Stimulated activated CD4-positive, alpha-beta T cell treated with anti-CD3 and anti-CD28 coated beads, Interleukin-2, amount 100 ng/mL, for 24 hours (primary cell): ENCODE measurements at regions not wholly inside any gene's neighbourhood (a gene's known extent, or its start where the extent isn't known, plus 50 kb on each side); places are given as distances from the start of the nearest gene placed in this dataset.
A peak's percentile ranks its signal among the peaks of the same experiment; 100 is the strongest.
"Not testable (repeated sequence)": the region's sequence is repeated elsewhere in the genome, so short reads cannot be mapped to it uniquely, and the experiment has no call there.

Source experiments
- DNase-seq, 2 donors: peaks; one replicate each; pipeline ENCODE4 v3.0.0-alpha.2; 2020

DNA sequence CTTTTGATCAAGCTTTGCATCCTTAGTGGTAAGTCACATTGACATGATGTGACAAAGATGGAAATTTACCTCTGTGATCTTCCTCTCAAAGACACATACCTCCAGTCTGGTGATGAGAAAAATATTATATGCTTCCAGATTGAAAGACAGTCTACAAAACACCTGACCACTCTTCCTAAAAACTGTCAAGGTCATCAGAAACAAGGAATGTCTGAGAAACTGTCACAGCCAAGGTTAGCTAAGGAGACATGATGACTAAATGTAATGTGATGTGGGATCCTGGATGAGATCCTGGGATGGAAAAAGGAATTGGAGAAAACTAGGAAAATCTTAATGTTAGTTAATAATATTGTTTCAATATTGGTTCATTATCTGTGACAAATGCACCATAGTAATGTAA lies 226.6 kb upstream of the ST6GAL2 start:
- DNase-seq = no peak

DNA sequence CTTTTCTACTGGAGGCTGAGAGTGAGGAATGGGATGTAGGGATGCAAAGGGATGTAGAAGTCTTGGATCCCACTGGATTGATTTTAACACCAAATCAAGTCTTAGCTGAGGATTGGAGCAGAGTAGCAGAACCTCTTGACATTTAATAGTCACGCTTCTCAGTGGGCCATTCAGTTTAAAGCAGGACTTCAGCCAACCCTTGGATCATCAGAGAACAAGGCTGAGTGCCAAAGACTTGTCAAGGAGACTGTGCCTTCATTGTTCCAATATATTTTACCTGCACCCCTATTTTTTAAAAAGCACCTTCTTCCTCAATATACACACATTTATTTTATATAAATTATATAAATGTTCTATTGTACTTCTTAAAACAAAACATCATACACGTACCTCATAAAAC lies 242.4 kb upstream of the ST6GAL2 start:
- DNase-seq = no peak

DNA sequence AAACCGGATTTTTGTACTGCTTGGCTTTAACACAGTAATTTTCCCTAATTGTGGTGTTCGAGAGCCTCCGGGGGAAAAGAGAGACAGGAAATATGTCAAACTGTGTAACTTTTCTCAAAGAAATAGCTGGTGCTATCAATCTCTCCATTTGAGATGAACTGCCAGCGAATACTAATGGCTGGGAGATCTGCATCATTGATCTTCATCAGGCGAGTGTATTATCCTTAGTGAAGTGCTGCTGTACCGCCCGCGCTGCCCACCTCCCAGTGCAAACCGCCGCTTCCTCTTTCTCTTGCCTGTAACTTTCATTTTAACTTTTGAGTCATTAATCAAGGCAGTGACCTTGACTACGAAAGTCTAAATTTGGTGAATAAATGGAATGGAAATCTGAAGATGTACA lies 246.1 kb upstream of the ST6GAL2 start:
- peak in 1 of 2 donors; percentile 1 for DNase-seq

DNA sequence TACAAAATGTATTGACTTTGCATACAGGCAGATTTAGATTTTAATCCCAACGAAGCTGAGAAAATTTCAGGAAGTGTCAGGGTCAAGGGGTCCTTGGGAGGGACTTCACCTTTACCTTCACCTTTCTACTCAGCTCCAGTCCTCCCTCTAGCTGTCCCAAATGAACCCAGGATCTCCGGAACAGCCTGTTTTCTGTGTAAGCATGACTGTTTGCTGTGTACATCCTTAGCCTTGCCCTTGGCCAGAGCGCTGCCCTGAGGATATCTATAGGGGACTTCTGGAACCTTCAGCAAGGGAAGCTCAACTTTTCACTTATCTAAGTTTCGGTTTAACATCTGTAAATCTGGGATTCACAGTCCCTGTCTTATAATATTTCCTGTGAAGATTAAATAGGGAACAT lies 246.8 kb upstream of the ST6GAL2 start:
- DNase-seq = no peak

DNA sequence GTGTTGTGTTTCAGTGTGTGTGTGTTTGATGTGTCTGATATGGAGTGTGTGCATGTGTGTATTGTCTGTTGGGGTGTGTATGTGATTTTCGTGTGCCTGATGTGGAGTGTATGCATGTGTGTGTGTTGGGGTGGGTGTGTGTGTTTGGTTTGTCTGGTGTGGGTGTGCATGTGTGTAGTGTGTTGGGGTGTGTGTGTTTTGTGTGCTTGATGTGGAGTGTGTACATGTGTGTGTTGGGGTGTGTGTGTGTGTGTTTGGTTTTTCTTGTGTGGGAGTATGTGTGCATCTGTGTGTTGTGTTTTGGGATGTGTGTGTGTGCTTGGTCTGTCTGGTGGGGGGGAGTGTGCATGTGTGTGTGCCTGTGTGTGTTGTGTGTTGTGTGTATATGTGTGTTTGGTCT lies 247.4 kb upstream of the ST6GAL2 start:
- no peak for DNase-seq

DNA sequence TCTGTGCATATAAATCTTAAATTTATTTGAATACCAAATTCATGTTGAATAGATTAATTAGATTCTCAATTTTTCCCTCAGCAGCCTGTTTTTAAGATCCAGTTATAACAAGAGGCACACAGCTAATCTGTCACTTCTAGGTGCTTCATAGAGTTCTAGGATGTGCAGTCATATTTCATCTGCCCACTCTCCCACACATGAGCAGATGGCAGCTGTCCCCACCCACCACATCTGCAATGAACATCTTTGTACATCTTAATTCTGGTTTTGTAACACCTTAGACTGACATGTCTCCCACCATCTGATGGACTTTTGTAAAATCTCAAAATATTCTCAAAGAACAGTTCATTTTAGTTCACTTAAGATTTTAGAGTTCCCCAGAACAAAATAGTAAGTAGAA lies 250.8 kb upstream of the ST6GAL2 start:
- DNase-seq = no peak

DNA sequence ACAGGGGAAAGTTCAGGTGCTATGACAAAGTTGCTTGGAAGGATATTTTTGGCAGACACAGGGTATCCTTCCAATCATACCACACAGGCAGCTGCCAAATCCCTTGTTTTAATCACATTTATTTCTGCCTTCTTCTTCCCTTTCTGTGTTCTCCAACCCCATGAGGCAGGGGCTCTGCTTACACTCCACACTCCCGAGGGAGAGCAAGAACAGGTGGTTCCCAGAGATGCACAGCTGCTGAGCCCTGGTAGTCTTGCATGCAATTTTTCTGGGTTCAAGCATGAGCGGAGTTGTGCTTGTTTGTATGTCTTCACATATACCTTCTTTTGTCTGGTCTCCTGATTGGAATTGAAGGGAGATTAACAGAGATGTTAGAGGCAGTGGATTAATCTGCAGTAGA lies 251.7 kb upstream of the ST6GAL2 start:
- DNase-seq = no peak

DNA sequence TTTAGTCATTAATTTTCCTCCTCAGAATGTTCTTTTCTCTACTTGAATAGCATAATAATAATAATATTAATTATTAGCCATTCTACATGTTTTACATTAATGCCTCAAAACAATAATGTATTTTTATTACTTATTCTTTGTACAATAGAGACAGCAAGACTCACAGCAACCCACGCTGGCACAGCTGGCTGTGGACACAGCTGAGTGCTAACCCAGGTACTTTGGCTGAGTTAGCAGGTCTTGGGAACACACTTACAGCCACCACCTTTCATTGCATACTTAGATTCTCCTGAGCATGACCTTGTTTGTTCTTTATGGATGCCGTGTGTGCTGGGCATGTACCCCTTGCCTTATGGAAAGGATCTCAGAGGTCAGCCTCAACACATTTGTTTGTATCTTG lies 260.2 kb upstream of the ST6GAL2 start:
- DNase-seq = no peak

DNA sequence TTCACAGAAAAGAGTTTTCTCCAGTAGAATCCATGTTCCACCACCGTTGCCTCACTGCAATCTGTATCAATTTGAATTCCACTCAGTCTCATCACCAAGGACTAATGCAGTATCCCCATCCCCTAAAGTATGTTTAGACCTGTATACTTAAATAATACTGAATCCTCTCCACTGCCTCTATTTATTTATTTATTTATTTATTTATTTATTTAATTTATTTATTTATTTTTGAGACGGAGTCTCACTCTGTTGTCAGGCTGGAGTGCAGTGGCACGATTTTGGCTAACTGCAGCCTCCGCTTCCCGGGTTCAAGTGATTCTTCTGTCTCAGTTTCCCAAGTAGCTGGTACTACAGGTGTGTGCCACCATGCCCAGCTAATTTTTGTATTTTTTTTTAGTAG lies 260.7 kb upstream of the ST6GAL2 start:
- not testable (repeated sequence) for DNase-seq

DNA sequence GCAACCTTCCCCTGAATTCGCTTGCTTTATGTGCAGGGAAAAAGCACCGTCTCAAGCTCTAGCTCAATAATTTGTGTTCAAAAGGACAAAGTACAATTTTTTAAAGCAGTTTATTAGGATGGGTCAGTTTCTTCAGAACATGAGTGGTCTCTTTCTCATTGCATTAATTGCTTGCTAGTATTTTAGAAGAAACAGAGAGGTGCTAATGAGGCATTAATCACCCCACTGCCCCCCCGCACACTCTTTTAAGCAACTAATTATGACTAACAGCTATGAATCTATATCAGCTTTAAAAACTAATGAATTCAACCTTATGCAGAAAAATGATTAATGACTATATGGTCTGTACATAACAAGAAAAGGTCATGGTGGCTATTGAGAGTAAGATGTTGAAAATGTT lies 262.1 kb upstream of the ST6GAL2 start:
- no peak for DNase-seq

DNA sequence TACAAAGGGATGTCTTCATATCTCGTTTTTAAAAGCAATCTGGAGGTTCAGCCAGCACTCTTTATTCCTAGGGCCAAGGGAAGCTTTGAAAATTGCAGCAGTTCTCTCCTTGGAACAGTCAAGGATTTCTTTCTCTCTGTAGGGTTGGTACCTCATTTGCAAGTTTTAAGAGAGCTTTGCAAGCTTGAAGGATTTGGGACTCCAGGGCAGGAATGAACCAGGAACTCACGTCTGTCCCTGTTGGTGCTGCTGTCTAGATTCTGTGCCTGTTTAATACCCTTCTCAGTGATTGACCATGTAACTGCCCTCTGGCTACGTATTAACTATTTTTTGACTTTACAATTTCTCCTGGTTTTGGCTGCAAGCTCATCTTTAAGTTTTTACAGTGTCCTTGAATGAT lies 262.5 kb upstream of the ST6GAL2 start:
- DNase-seq = no peak

DNA sequence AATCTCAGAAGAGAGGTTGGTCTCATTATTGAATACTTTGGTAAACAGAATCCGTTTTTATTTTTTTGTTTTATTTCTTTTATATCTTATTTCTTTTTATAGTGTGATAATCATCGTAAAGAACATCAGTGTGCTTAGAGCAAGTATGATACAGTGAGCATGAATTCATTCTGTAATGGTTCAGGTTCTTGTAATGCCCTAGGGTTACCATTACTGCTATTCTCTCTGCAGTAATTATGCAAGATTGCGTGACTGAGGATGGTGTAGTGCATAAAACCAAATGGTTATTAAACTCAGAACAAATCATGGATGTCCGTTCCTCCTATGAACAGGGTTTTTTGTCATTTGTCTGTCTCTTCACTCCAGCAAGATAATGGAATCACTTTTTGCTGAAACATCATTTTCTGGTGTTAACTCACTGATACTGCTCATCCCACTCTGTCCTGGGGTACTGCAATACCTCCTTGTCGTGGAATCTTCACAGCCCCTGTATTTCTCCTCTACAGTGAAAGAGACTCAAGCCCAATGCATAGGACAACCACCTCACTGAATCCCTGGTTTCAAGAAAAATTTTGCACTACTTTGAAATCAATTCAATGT lies 274.8 kb upstream of the ST6GAL2 start:
- DNase-seq = no peak

DNA sequence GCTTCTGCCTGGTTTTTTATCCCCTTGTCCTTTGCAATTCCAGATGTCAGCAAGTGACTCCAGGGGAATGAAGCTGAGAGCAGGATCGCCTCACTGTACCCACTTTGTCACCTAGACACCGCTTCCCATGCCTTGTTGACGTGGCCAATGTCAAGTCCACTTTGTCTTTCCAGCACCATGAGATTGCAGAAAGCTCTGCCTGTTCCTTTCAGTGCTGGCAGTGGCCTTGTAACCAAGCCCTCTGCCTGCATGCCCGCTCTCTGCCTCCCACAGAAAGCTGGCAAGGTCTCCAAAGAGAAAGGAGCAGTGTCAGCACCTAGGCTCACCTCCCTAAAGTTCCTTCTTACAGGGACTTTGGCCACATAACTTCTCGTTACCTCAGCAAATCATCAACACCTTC lies 282.2 kb upstream of the ST6GAL2 start:
- no peak for DNase-seq

DNA sequence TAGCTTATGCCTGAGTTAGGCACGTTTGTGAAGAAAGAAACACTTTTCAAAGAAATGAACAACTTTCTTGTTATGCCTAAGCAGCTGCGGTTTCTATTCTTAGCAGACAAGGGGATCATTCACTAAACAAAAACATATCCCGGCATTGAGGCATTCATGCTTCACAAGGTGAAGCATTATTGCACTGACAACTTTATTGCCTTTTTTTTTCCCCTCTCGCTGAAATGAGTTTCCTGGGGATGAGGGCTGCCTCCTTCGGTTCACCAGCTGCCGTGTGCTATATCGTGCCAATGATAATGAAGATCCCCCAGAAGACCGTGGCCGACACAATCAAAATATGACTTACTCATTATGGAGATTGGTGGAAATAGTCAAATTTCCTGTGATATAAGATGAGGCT lies 288.2 kb upstream of the ST6GAL2 start:
- no peak for DNase-seq

DNA sequence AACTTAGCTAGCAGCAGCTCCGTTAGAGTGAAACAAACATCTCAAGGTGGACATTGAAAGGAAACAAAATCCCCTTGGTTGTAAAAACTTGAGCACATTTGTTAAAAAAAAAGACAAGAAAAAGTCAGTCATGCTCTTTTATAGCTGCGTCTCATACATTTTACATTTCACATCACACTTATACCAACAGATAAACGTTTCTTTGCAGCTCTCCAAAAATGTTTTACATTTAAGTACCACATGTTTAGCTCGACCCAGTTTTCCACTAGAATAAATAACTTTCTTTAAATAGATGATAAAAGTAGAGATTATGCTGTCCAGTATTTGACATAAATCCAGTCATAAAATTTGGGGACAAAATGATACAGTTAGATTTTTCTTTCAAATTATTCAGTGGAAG lies 297.0 kb upstream of the ST6GAL2 start:
- no peak for DNase-seq

DNA sequence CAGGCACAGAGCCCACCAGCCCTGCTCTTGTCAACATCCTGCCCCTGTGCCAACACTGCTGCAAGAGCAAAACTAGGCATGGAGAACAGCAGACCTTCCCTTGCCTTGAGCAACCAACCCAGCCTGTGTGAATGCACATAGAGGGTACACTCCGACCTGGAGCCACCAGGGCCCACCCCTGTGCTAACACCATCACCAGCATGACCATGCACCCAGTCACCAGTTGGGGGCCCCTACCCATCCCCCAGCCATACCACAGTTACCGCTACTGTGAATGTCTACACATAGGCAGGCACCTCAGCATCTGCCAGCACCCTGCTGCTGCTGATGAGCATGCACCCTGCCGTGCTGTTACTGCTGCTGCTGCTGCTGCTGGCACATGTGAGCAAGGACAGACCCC lies 301.9 kb upstream of the ST6GAL2 start:
- DNase-seq = no peak

DNA sequence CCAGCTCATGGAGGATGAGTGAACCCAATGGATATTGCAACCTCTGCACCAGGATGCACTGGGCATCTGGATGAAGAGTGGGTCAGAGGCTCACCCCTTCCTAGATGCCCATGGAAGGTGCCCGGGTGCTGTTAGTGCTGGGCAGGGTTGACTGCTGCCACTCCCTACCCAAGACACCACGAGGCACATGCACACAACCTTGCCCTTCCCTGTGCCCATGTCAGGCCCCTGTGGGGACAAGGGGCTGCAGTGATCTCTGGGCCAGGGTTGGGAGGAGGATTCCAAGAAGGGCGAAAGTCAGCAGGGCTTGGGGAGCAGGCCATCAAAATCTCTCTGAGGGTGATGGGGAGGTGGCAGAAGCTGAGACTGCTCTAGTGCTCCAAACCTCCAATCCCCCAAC lies 309.7 kb upstream of the ST6GAL2 start:
- no peak for DNase-seq

DNA sequence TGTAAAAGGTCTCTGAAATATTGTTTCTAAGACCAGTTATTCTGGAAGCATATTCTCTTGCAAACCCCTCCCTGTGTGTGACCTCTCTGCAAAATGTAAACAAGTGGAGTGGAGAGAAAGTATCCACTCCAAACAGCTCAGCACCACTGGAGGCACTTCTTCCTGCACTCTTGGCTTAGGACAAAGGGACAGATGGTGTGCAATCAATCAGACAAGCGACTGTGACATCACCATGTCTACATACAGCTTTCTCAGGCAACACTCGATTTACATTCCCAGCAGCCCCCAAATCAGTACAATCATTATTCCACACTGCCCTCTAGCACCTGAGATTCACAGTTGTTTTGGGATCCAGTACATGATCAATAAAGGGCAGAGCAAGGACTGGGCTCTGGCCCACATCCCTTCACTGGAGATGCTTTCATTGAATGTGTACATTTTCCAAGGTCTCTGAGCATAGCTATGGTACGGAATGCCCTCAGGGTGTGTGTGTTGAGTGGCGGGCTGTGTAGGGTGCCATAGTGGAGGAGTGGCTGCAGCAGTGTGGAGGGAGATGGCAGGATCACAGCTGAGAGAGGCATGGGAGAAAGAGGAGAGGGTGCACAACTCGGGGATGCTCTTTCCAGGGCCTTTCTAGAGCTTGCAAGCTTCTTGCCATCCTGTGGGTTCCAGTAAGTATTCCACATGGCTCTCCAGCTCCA lies 311.8 kb upstream of the ST6GAL2 start:
- DNase-seq = no peak

DNA sequence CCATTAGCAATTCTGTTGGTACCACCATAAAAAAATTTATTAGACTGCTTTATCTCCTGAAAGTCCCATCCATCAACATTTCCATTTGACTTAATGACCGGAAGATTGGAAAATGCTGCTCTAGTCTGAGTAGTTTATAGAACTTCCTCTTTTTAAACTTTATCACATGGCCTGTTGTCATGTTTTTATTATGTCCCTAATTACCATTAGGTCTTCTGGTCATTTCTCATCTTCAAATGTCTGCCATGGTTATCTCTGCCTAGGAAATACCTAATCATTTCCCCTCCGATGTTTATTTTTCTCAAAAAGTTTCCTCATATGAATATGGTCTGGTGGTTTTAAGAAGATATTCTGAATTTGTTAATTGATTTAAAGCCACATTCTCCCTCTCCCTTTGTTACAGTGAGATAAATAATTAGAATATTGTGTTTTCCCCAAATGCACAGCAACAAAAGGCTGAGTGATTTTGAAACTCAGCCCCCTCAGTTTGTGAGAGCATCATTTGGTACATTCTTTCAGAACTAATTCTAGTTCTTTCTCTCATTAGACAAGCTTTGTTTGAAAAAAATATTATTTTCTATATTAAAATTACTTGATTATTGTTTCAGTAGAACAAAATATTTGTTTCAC lies 317.1 kb upstream of the ST6GAL2 start:
- DNase-seq = no peak

DNA sequence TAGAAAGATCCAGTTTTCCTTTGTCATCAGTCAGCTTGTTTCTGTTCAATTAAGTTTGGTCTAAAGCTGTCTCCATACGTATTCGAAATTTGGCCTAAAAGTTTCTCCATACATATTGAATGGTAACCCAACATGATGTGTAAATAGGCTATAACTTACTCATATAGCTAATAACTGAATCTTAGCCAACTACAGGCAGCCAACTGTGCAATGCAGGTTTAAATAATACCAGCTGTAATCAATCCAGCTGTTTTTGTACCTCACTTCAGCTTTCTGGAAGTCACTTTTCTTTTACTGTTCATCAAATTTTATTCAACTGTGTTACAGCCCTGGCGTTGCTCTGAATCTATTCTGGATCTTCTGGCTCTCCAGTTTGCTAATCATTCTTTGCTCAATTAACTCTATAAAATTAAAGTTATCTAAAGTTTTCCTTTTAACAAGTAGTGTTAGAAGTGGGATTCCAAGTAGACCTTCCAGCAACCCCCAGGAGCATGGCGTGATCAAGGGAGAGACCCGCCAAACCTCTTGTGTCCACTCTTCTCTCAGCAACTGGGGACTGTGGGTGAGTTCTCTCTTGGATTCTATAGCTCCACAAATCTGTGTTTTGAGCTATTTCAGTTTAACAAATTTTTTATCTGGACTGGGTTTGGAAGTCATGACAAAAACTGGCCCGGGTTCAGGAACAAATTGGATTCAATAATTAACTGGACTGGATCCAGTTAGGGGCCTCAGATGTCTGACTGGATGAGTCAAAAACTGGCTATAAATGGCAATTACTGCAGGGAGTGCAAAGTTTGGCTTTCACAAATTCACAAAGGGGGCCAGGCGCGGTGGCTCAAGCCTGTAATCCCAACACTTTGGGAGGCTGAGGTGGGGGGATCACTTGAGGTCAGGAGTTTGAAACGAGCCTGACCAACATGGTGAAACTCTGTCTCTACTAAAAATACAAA lies 329.7 kb upstream of the ST6GAL2 start:
- no peak for DNase-seq

DNA sequence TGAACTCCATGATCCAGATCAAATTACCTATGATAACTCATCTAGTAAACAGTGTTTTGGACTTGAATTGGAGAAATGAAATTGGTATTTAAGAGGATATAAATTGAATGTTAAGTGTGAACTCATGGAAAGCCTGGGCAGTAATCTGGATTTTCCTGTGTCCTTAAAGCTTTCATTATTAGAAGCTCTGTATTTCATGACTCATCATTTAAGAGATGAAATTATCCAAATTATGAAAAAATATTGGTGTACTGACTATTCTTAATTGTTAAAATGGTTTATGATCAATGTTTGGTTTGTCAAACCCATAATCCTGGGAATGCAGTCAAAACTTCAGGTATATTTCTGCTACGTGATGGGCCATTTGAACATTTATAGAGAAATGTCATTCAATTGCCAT lies 332.2 kb upstream of the ST6GAL2 start:
- DNase-seq = no peak

DNA sequence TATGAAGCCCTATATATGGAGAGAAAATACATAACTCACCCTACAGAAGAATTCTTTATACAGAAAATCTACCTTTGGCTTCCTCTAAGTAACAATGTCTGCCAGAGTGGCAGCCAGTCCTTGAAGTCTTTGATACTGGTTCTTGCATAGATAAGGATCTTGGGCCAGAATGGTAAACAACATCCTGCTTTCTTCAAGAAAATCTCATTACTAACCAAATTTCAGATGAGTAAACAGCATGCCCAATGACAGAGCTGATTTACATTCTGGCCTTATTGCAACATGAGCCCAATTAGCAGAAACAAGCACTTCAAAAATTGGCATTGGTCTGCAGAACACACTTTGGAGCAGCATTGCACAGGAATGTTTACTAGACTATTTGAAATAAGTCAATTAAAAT lies 336.5 kb upstream of the ST6GAL2 start:
- DNase-seq = no peak

DNA sequence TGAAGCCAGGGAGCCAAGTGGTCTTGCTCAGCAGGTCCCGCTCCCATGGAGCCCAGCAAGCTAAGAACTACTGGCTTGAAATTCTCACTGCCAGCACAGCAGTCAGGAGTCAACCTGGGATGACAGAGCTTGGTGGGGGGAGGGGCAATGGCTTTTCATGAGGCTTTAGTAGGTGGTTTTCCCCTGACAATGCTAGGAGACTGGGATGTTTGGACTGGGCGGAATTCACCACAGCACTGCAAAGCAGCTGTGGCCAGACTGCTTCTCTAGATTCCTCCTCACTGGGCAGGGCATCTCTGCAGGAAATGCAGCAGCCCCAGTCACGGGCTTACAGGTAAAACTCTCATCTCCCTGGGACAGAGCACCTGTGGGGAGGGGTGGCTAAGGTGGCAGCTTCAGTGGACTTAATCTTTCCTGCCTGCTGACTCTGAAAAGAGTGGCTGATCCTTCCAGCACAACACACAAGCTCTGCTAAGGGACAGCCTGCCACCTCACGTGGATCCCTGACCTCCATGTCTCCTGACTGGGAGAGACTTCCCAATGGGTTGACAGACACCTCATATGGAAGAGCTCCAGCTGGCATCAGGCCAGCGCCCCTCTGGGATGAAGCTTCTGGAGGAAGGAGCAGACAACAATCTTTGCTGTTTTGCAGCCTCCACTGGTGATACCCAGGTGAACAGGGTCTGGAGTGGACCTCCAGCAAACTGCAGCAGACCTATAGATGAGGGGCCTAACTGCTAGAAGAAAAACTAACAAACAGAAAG lies 349.7 kb upstream of the ST6GAL2 start:
- no peak for DNase-seq
